ENCODE measurements at regions not wholly inside any gene's neighbourhood (a gene's known extent, or its start where the extent isn't known, plus 50 kb on each side); places are given as distances from the start of the nearest gene placed in this dataset.

- H3K4me3 ChIP-seq: no peak overlapping the region
- H3K36me3 ChIP-seq: no peaks in the 10 kb centered on the region
- intact Hi-C loops (cut with DNase I): no loop called here
- no peak overlapping the region for H3K27ac ChIP-seq
- peaks cover 0 to 6% (median 0%) of the 10 kb centered on the region in 7 donors for H3K27me3 ChIP-seq
- H3K4me1 ChIP-seq: peaks cover 0 to 3% (median 0%) of the 10 kb centered on the region in 9 donors
- DNase-seq (no peak), ATAC-seq (no peak)
- H3K9me3 ChIP-seq: peaks cover 0 to 20% (median 0%) of the 10 kb centered on the region in 11 donors
- 76 to 82% methylated on average over 4 of the region's 4 CpGs for WGBS, 2 donors
- TF ChIP-seq, protein P1, sequence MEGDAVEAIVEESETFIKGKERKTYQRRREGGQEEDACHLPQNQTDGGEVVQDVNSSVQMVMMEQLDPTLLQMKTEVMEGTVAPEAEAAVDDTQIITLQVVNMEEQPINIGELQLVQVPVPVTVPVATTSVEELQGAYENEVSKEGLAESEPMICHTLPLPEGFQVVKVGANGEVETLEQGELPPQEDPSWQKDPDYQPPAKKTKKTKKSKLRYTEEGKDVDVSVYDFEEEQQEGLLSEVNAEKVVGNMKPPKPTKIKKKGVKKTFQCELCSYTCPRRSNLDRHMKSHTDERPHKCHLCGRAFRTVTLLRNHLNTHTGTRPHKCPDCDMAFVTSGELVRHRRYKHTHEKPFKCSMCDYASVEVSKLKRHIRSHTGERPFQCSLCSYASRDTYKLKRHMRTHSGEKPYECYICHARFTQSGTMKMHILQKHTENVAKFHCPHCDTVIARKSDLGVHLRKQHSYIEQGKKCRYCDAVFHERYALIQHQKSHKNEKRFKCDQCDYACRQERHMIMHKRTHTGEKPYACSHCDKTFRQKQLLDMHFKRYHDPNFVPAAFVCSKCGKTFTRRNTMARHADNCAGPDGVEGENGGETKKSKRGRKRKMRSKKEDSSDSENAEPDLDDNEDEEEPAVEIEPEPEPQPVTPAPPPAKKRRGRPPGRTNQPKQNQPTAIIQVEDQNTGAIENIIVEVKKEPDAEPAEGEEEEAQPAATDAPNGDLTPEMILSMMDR (IDR thresholded peaks at IDR 0.05): peak in 2 of 9 donors; percentile 22 to 24
Measured at GRCh38 chr2:88813612-88814011, 122.1 kb downstream of the RPIA start.

DNA sequence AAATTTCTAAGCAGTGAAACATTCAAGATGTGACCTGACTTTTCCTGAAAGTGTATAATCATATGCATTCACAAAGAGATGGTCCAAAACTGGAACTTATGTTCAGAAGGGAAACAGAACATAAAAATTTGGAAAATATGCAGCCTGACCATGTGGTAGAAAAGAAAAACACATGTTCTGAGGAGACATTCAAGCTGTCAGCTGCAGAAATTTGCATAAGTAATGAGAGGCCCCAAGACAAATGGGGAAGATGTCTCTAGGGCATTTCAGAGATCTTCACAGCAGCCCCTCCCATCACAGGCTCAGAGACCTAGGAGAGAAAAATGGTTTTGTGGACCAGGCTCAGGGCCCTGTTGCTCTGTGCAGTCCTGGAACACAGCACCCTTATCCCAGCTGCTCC is 123.8 kb downstream of the RPIA start:
- intact Hi-C loops (cut with DNase I): no loop called here
- H3K27me3 ChIP-seq: peaks cover 0 to 3% (median 0%) of the 10 kb centered on the region in 7 donors
- peaks cover 0 to 20% (median 0%) of the 10 kb centered on the region in 11 donors for H3K9me3 ChIP-seq
- H3K27ac ChIP-seq: no peak overlapping the region
- H3K36me3 ChIP-seq: no peaks in the 10 kb centered on the region
- peaks cover 0 to 3% (median 0%) of the 10 kb centered on the region in 9 donors for H3K4me1 ChIP-seq
- ATAC-seq: no peak
- DNase-seq: no peak
- TF ChIP-seq, protein P1 (IDR thresholded peaks at IDR 0.05): no peak
- no peak overlapping the region for H3K4me3 ChIP-seq

DNA sequence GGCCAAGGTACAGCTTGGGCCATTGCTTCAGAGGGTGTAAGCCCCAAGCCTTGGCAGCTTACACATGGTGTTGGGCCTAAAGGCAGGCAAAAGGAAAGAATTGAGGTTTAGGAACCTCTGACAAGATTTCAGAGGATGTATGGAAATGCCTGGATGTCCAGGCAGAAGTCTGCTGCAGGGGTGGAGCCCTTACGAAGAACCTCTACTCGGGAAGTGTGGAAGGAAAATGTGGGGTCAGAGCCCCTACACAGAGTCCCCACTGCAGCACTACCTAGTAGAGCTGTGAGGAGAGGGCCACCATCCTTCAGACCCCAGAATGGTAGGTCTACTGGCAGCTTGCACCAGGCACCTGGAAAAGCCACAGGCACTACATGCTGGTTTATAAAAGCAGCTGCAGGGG is 124.2 kb downstream of the RPIA start:
- TF ChIP-seq, protein P1 (IDR thresholded peaks at IDR 0.05): no peak
- Histone ChIP-seq H3K4me3 (no peak overlapping the region), H3K4me1 (peaks cover 0 to 3% (median 0%) of the 10 kb centered on the region in 9 donors), H3K27me3 (peaks cover 0 to 3% (median 0%) of the 10 kb centered on the region in 7 donors), H3K27ac (no peak overlapping the region), H3K36me3 (no peaks in the 10 kb centered on the region), H3K9me3 (peaks cover 0 to 20% (median 0%) of the 10 kb centered on the region in 11 donors)
- ATAC-seq (no peak), DNase-seq (no peak)
- intact Hi-C loops (cut with DNase I): no loop called here
- 95 to 97% methylated on average over 2 of the region's 2 CpGs for WGBS, 2 donors

GRCh38 chr2:88818381-88818780 is 126.9 kb downstream of the RPIA start:
- ATAC-seq: peak in 2 of 8 donors; percentile 46 to 47
- H3K27ac ChIP-seq: peak overlapping the region in 1 of 10 donors; percentile 73
- intact Hi-C loops (cut with DNase I): no loop called here
- no peaks in the 10 kb centered on the region for H3K4me1 ChIP-seq
- TF ChIP-seq, protein P1 (IDR thresholded peaks at IDR 0.05): no peak
- no peak for DNase-seq
- H3K4me3 ChIP-seq: no peak overlapping the region
- peaks cover 0 to 3% (median 0%) of the 10 kb centered on the region in 7 donors for H3K27me3 ChIP-seq
- WGBS, 2 donors: 73 to 74% methylated on average over 1 of the region's 1 CpG
- no peaks in the 10 kb centered on the region for H3K36me3 ChIP-seq
- peaks cover 0 to 20% (median 0%) of the 10 kb centered on the region in 11 donors for H3K9me3 ChIP-seq
